ENCODE measurements at regions not wholly inside any gene's neighbourhood (a gene's known extent, or its start where the extent isn't known, plus 50 kb on each side); places are given as distances from the start of the nearest gene placed in this dataset.

DNA sequence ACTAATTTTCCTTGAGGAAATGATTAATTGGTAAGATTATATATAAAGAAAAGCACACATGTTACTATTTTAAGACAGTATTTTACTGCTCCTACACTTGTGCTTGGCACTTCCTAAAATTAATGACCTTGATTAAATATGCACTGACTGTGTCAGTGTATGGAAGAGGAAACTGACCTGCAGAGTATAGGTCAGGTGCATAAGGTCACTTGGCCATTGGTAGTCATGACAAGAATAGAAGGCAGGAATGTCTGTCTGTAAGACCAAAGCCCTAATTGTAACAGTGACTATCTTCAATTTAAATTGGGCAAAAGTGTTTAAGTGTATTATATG is 128.0 kb upstream of the KCNK2 start:
- H3K27ac Mint-ChIP-seq: no peak overlapping the region
- peaks cover 13% of the 10 kb centered on the region for H3K27me3 Mint-ChIP-seq (ENCODE audit: low read depth, poor library complexity)
- no peak overlapping the region for H3K4me3 Mint-ChIP-seq
- DNase-seq: no peak
- TF ChIP-seq, protein P1, sequence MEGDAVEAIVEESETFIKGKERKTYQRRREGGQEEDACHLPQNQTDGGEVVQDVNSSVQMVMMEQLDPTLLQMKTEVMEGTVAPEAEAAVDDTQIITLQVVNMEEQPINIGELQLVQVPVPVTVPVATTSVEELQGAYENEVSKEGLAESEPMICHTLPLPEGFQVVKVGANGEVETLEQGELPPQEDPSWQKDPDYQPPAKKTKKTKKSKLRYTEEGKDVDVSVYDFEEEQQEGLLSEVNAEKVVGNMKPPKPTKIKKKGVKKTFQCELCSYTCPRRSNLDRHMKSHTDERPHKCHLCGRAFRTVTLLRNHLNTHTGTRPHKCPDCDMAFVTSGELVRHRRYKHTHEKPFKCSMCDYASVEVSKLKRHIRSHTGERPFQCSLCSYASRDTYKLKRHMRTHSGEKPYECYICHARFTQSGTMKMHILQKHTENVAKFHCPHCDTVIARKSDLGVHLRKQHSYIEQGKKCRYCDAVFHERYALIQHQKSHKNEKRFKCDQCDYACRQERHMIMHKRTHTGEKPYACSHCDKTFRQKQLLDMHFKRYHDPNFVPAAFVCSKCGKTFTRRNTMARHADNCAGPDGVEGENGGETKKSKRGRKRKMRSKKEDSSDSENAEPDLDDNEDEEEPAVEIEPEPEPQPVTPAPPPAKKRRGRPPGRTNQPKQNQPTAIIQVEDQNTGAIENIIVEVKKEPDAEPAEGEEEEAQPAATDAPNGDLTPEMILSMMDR (IDR thresholded peaks at IDR 0.05): no peak
- peaks cover 7% of the 10 kb centered on the region for H3K9me3 Mint-ChIP-seq
- H3K4me1 Mint-ChIP-seq: peaks cover 17% of the 10 kb centered on the region
- no peaks in the 10 kb centered on the region for H3K36me3 Mint-ChIP-seq (ENCODE audit: low read depth)

DNA sequence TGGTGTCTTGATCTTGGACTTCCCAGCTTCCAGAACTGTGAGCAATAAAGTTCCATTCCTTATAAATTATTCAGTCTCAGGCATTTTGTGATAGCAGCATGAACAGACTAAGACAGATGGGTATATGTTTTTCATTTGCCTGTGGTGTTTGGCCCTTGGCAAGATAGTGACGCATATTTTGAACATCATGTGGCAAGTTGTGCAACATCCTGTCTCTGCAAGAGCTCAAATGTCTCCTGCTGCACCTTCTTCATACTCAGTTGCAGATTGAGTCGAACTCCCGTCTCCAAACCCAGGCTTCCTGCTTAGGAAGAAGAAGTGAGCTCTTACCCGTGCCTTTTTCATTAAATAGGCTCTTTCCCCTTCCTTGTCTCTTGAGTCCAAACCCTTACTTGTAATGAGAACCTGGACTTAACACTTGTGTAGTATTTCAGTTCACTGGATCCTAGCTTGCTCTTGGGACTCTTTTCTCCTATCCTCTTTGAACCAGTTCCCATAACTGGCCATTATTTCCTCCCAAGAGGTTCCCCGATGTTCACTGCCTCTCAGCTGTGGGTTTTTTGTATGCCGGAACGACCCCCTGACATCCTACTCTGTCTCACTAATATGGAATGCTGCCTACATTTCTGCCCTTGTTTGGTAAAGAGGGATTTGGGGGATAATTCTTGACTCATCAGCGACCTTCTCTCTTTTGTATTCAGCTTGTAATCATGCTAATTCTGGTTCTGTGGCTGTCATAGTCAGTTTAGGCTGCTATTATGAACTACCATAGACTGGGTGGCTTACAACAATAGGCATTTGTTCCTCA is 125.0 kb upstream of the KCNK2 start:
- H3K4me1 Mint-ChIP-seq: peaks cover 15% of the 10 kb centered on the region
- H3K9me3 Mint-ChIP-seq: peaks cover 7% of the 10 kb centered on the region
- TF ChIP-seq, protein P1 (IDR thresholded peaks at IDR 0.05): no peak
- peaks cover 13% of the 10 kb centered on the region for H3K27me3 Mint-ChIP-seq (ENCODE audit: low read depth, poor library complexity)
- DNase-seq: no peak
- H3K27ac Mint-ChIP-seq: no peak overlapping the region
- H3K4me3 Mint-ChIP-seq: no peak overlapping the region
- no peaks in the 10 kb centered on the region for H3K36me3 Mint-ChIP-seq (ENCODE audit: low read depth)

DNA sequence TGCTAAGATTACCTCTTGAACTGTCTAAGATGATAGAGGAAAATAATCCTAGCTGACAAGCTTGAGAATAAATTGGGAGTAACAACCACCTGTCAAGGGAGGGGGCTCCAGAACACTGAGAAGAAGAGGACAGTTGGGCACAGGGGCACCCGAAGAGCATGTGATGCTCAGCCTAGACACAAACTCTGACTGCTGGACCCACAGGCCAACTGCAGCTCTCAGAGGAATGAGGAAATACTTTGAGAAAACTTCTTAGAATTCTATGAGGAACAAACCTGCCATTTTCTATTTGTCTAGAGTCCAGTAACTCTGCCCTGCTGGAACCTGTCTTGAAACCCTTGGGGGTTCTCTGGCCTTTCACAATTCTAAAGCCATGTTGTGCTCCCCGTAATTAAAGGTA is 124.1 kb upstream of the KCNK2 start:
- peaks cover 7% of the 10 kb centered on the region for H3K9me3 Mint-ChIP-seq
- H3K27ac Mint-ChIP-seq: no peak overlapping the region
- TF ChIP-seq, protein P1 (IDR thresholded peaks at IDR 0.05): no peak
- no peak overlapping the region for H3K4me3 Mint-ChIP-seq
- DNase-seq: no peak
- peaks cover 10% of the 10 kb centered on the region for H3K4me1 Mint-ChIP-seq
- H3K27me3 Mint-ChIP-seq (ENCODE audit: low read depth, poor library complexity): peaks cover 13% of the 10 kb centered on the region
- H3K36me3 Mint-ChIP-seq (ENCODE audit: low read depth): no peaks in the 10 kb centered on the region

GRCh38 chr1:214966346-214966745 is 116.2 kb upstream of the KCNK2 start:
- Mint-ChIP-seq H3K4me3 (no peak overlapping the region), H3K27ac (no peak overlapping the region), H3K36me3 (ENCODE audit: low read depth) (no peaks in the 10 kb centered on the region), H3K27me3 (ENCODE audit: low read depth, poor library complexity) (no peaks in the 10 kb centered on the region), H3K9me3 (no peaks in the 10 kb centered on the region), H3K4me1 (no peaks in the 10 kb centered on the region)
- DNase-seq: no peak
- TF ChIP-seq, protein P1 (IDR thresholded peaks at IDR 0.05): no peak

DNA sequence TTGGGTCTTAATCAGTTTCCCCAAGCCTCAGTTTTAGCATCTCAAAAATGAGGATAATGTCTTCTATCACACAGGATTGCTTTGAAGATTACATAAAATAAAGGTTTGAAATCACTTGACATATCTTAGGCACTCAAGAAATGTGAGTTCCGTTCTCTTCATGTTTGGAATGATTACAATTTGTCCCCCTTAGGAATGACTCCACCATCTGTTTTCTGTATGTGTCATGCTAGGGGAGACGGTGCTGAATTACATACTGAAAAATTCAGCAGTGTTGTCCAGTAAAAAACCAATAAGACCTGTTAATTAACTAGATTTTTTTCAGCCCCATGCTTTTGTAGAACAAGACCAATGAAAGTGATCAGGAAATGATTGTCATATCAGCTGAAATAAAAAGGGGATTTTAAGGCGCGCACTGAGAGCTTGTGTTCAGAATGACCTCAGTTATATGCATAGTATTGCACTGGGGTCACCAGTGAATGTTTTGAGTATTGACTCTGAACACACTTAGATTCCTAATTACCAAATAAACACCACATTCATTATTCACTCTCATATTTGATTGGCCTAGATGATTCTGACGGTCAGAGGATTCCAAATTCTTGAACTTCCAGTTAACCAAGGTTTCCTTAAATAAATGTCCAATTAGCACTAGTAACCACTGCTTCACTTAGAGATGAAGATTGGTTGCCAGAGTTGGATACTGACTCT is 114.5 kb upstream of the KCNK2 start:
- Mint-ChIP-seq H3K4me1 (no peaks in the 10 kb centered on the region), H3K27me3 (ENCODE audit: low read depth, poor library complexity) (no peaks in the 10 kb centered on the region), H3K36me3 (ENCODE audit: low read depth) (no peaks in the 10 kb centered on the region), H3K9me3 (no peaks in the 10 kb centered on the region), H3K27ac (no peak overlapping the region), H3K4me3 (no peak overlapping the region)
- DNase-seq: no peak
- TF ChIP-seq, protein P1 (IDR thresholded peaks at IDR 0.05): no peak
